Renal cortical epithelial cell (primary cell): ENCODE measurements at regions not wholly inside any gene's neighbourhood (a gene's known extent, or its start where the extent isn't known, plus 50 kb on each side); places are given as distances from the start of the nearest gene placed in this dataset.

ENCODE experiments used
- DNase-seq: peaks from one replicate; pipeline ENCODE4 v3.0.0-alpha.2; 2011; ENCODE audit warnings: low read depth

- no peak for DNase-seq
Measured at GRCh38 chr5:89275066-89275855, 392.3 kb upstream of the MEF2C start.

GRCh38 chr5:89273289-89273688, 390.3 kb upstream of the MEF2C start:
- no peak for DNase-seq

GRCh38 chr5:89270901-89271300, 387.9 kb upstream of the MEF2C start:
- DNase-seq, result no peak

- no peak for DNase-seq
Measured at GRCh38 chr5:89269721-89270120, 386.7 kb upstream of the MEF2C start.

GRCh38 chr5:89268460-89268859, 385.5 kb upstream of the MEF2C start:
- DNase-seq, result no peak

- DNase-seq, result no peak
Measured at GRCh38 chr5:89267788-89268187, 384.8 kb upstream of the MEF2C start.

GRCh38 chr5:89265511-89266179, 382.7 kb upstream of the MEF2C start:
- DNase-seq, result peak; percentile 26

- DNase-seq, result no peak
Measured at GRCh38 chr5:89263846-89264245, 380.9 kb upstream of the MEF2C start.

- DNase-seq, result no peak
Measured at GRCh38 chr5:89262030-89262429, 379.0 kb upstream of the MEF2C start.

- DNase-seq, result peak; percentile 44
Measured at GRCh38 chr5:89260254-89260653, 377.3 kb upstream of the MEF2C start.

GRCh38 chr5:89255845-89256463, 373.0 kb upstream of the MEF2C start:
- peak; percentile 57 for DNase-seq

- no peak for DNase-seq
Measured at GRCh38 chr5:89253666-89254352, 370.8 kb upstream of the MEF2C start.

- no peak for DNase-seq
Measured at GRCh38 chr5:89246864-89247263, 363.9 kb upstream of the MEF2C start.

- DNase-seq, result no peak
Measured at GRCh38 chr5:89246252-89246651, 363.3 kb upstream of the MEF2C start.

GRCh38 chr5:89243611-89244010, 360.6 kb upstream of the MEF2C start:
- DNase-seq, result no peak

- DNase-seq, result peak; percentile 12
Measured at GRCh38 chr5:89241186-89241585, 358.2 kb upstream of the MEF2C start.

GRCh38 chr5:89236900-89237299, 353.9 kb upstream of the MEF2C start:
- peak; percentile 24 for DNase-seq

GRCh38 chr5:89233462-89233861, 350.5 kb upstream of the MEF2C start:
- DNase-seq, result no peak

- no peak for DNase-seq
Measured at GRCh38 chr5:89232139-89232603, 349.2 kb upstream of the MEF2C start.

GRCh38 chr5:89230178-89230577, 347.2 kb upstream of the MEF2C start:
- DNase-seq, result no peak

GRCh38 chr5:89229331-89230070, 346.5 kb upstream of the MEF2C start:
- DNase-seq, result no peak

GRCh38 chr5:89228355-89228754, 345.4 kb upstream of the MEF2C start:
- DNase-seq, result no peak
